ENCODE measurements at regions not wholly inside any gene's neighbourhood (a gene's known extent, or its start where the extent isn't known, plus 50 kb on each side); places are given as distances from the start of the nearest gene placed in this dataset.

- TF ChIP-seq POLR2A (IDR thresholded peaks at IDR 0.05) = no peak
- no peak for TF ChIP-seq CTCF (IDR thresholded peaks at IDR 0.05)
Measured at GRCh38 chr16:8417145-8417544, 173.2 kb downstream of the TMEM114 start.
